ENCODE measurements at regions not wholly inside any gene's neighbourhood (a gene's known extent, or its start where the extent isn't known, plus 50 kb on each side); places are given as distances from the start of the nearest gene placed in this dataset.

DNA sequence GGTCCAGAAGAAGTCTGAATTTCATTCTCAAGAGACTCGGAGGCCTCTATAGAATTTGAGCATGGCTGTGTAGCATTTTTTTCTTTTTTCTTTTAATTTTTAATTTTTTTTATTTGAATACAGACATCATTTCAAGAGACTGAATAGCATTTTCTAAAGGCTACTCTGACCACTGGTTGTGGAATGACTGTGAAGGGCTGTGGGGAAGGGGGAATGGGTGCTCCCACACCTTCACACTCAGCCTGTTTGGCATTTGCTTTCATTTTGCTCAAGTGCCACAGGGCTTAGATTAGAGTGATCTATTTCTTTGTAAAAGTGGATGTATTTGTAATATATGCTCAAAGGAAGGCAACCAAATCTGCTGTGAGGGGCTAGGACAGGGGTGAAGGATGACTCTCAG lies 142.0 kb upstream of the SPOPL start:
- no peak for TF ChIP-seq EZH2 (IDR thresholded peaks at IDR 0.05; ENCODE audit: insufficient read depth, low read length)
- TF ChIP-seq, protein P1, sequence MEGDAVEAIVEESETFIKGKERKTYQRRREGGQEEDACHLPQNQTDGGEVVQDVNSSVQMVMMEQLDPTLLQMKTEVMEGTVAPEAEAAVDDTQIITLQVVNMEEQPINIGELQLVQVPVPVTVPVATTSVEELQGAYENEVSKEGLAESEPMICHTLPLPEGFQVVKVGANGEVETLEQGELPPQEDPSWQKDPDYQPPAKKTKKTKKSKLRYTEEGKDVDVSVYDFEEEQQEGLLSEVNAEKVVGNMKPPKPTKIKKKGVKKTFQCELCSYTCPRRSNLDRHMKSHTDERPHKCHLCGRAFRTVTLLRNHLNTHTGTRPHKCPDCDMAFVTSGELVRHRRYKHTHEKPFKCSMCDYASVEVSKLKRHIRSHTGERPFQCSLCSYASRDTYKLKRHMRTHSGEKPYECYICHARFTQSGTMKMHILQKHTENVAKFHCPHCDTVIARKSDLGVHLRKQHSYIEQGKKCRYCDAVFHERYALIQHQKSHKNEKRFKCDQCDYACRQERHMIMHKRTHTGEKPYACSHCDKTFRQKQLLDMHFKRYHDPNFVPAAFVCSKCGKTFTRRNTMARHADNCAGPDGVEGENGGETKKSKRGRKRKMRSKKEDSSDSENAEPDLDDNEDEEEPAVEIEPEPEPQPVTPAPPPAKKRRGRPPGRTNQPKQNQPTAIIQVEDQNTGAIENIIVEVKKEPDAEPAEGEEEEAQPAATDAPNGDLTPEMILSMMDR (IDR thresholded peaks at IDR 0.05; ENCODE audit: insufficient read depth, low read depth, low read length): no peak
